HG02759 (cell line): ENCODE measurements at regions not wholly inside any gene's neighbourhood (a gene's known extent, or its start where the extent isn't known, plus 50 kb on each side); places are given as distances from the start of the nearest gene placed in this dataset.

Source experiments
- ATAC-seq: cut with Tn5 transposase; IDR thresholded peaks from one replicate; pipeline ENCODE4 v1.9.1; 2021; ENCODE audit warnings: mild to moderate bottlenecking, moderate library complexity; ENCODE audit not compliant: unreplicated experiment

- no peak for ATAC-seq
Measured at GRCh38 chr9:78559449-78559885, 262.5 kb downstream of the PSAT1 start.

DNA sequence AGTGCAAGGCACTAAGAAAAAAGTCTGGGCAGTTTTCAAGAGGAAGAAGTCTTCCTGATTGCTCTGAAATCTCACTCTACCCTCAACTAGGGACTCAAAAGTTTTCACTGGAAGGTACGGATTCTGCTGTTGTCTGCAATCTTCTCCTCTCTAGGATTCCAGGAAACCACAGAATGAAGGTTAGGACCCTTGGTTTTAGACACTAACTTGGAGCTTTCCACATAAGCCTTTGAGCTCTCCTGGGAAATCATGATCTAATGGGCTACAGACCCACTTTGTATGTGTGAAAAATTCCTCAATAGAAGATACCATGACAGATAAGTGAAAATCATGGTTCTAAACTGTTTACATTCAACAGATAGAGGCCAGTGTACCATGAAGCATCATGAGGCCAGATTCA, 265.1 kb downstream of the PSAT1 start:
- ATAC-seq: no peak

- ATAC-seq: no peak
Measured at GRCh38 chr9:78563269-78563668, 266.3 kb downstream of the PSAT1 start.

DNA sequence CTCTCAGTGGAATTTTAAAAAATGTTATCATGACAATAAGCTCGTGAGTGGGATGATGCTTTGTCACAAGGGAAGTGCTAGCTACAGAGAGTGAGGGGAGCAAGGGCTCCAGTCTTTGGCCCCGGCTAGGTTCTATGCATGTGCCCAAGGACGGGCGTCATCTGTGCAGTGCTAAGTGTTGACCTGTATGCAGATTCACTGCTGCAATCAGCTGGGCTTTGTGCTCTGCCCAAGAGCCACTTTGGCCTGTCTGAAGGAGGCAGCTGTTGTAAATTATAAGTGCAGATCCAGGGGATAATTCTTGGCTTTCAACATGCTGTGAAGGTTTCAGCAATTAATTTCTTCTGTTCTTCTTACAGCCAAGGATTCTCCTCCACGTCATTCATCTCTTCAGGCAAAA, 268.6 kb downstream of the PSAT1 start:
- ATAC-seq: no peak

DNA sequence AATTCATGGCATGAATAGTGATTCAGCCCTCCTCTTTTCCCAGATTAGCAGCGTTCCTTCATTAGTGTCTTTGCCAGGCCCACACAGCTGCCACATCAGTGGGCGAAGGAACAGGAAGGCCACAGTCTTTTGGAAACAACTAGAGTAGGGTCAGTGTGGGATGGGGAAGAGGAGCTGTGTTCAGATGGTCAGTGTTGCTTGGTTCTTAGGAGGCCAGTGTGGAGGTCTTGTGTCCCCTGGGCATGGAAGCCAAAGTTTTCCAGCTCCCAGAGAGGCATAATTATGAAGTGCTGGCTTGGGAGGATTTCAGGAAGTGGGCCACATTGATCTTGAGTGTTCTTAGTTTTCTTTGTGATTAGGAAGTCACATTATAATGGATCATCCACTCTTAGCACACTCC, 269.6 kb downstream of the PSAT1 start:
- ATAC-seq: no peak

DNA sequence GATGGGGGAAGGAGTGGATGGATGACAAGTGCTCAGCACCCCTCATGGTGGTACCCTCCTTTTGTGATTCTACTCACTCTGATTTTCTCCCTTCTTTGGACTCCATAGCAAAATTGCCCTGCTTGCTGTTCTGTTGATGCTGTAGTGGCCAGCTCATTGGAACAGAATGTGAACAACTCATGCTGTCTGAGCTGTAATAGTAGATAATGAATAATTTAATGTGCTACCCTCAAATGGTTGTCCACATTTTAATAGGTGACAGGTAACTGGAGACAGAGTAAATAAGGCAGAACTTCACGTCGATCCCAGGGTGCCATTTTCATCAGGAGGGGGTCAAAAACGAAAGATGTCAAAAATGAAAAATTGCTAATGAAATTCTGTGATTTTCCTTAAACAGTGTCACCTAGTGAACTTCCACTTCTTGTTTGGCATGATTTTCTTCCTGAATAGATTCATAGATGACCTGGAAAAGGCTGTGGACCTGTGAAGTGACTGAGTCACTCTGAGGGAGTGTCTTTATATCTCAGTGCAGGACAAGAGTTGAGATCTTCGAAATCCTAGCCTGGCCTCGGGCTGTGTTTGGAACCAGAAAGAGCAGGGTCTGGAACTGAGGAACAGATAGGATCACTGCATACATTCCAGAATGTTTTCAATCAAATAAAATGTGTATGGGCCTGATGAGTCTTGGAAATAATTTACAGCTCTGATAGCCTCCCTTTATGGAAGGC, 270.2 kb downstream of the PSAT1 start:
- no peak for ATAC-seq

GRCh38 chr9:78567693-78568092, 270.8 kb downstream of the PSAT1 start:
- ATAC-seq: no peak

- ATAC-seq: no peak
Measured at GRCh38 chr9:78568774-78569173, 271.8 kb downstream of the PSAT1 start.

- ATAC-seq: no peak
Measured at GRCh38 chr9:78572266-78572665, 275.3 kb downstream of the PSAT1 start.

DNA sequence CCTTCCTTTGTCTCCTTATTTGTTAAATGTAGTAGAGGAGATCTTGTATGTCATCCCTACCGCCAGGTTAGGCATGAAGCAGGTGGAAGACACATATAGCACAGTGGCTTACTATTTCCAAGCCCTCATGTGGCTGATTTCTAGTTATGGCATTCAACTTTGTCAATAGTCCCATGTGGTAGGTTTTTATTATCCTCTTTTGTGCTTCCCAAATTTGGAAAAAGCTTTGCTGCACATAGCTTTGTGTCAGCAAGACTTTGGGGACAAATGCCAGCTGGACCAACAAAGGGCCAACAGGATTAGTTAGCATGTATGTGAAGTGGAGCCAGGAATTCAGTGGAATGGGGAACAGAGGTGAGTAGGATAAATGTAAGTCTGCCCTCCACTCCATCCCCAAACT, 276.3 kb downstream of the PSAT1 start:
- no peak for ATAC-seq

GRCh38 chr9:78573669-78574068, 276.7 kb downstream of the PSAT1 start:
- no peak for ATAC-seq

GRCh38 chr9:78574354-78575045, 277.6 kb downstream of the PSAT1 start:
- no peak for ATAC-seq

GRCh38 chr9:78575081-78575480, 278.2 kb downstream of the PSAT1 start:
- ATAC-seq: no peak

GRCh38 chr9:78575771-78576170, 278.8 kb downstream of the PSAT1 start:
- no peak for ATAC-seq

GRCh38 chr9:78577156-78577906, 280.4 kb downstream of the PSAT1 start:
- no peak for ATAC-seq

- no peak for ATAC-seq
Measured at GRCh38 chr9:78578072-78578471, 281.1 kb downstream of the PSAT1 start.

DNA sequence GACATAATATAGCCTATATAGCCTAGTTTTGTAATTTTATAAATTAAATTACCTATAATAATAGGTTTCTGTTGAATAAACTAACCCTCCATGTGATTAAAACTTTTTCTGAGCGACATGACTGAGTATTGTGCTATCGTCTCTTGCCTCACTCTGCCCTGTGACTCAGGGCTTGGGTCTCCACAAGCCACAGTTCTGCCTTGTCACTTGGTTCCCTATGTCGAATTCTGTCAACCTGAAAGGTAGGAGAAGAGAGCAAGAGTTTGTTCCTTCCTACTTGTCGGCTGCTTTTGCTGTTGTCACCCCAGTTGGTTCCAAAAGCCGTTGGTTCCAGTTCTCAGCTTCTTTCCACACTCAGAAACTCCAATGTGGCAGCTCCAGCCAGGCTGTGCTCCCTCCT, 285.9 kb downstream of the PSAT1 start:
- ATAC-seq: no peak

GRCh38 chr9:78584589-78584988, 287.7 kb downstream of the PSAT1 start:
- ATAC-seq: no peak

GRCh38 chr9:78585909-78586308, 289.0 kb downstream of the PSAT1 start:
- ATAC-seq: no peak

DNA sequence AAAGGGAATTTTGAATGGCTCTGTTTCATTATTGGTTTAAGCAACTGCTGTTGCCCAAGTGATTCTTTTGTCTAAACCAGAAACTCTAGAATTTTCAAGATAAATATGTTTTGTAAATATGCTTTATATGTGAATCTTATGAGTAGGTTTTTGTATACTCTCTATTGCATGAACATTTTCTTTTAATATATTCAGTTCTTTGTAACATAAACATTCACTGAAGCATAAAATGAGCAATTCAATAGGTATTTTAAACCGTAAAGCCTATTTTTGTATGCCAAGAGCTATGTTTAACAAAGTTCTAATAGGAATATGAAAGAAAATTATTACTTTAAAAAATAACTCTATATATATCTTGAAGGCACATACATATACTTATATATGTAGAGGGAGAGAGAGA, 293.1 kb downstream of the PSAT1 start:
- ATAC-seq: no peak

DNA sequence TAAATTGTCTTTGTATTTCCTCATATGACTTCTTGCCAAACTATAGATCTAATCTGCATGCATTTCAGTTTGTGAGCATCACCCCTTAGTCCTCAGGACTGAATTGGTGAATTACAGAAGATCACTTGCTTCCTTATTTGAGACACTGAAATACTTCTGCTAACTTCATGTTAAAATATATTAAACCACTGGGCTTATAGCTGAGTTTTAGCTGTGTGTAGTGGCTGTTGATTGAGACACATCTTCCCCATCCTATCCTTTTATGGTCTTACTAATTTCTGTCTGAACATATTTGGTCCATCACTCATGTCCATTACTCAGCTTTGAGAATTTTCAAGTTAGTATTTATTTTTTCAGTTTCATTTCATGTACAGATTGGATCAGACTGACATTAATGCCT, 295.9 kb downstream of the PSAT1 start:
- no peak for ATAC-seq
